GM23338 (cell line): ENCODE measurements at regions not wholly inside any gene's neighbourhood (a gene's known extent, or its start where the extent isn't known, plus 50 kb on each side); places are given as distances from the start of the nearest gene placed in this dataset.

Source experiments
- EZH2phosphoT487 ChIP-seq: fragments of 200-600 bp; sonication (generic); IDR thresholded peaks from one replicate; pipeline ENCODE4 v1.8.1; 2018; ENCODE audit warnings: antibody characterized with exemption; ENCODE audit not compliant: unreplicated experiment
- JUNB ChIP-seq: IDR thresholded peaks from one replicate; pipeline ENCODE4 v1.6.1; 2016; ENCODE audit warnings: antibody characterized with exemption; ENCODE audit not compliant: unreplicated experiment
- NANOG ChIP-seq: IDR thresholded peaks from 2 replicates; pipeline ENCODE4 v1.6.1; 2016; ENCODE audit warnings: antibody characterized with exemption, borderline replicate concordance
- STAT1 ChIP-seq: IDR thresholded peaks from one replicate; pipeline ENCODE4 v1.6.1; 2016; ENCODE audit warnings: antibody characterized with exemption; ENCODE audit not compliant: unreplicated experiment
- ZNF114 ChIP-seq: fragments of 250-450 bp; sonication (Bioruptor Pico); IDR thresholded peaks from 2 replicates; pipeline ENCODE4 v1.5.0; 2020; ENCODE audit warnings: mild to moderate bottlenecking, moderate library complexity
- TF ChIP-seq, protein P1 (sequence below): fragments of 250-450 bp; sonication (Bioruptor Pico); IDR thresholded peaks from 2 replicates; pipeline ENCODE4 v1.5.0; 2020; ENCODE audit warnings: mild to moderate bottlenecking, moderate library complexity
- TF ChIP-seq, protein P2 (sequence below): IDR thresholded peaks from one replicate; pipeline ENCODE4 v1.6.1; 2018; ENCODE audit warnings: antibody characterized with exemption; ENCODE audit not compliant: unreplicated experiment

DNA sequence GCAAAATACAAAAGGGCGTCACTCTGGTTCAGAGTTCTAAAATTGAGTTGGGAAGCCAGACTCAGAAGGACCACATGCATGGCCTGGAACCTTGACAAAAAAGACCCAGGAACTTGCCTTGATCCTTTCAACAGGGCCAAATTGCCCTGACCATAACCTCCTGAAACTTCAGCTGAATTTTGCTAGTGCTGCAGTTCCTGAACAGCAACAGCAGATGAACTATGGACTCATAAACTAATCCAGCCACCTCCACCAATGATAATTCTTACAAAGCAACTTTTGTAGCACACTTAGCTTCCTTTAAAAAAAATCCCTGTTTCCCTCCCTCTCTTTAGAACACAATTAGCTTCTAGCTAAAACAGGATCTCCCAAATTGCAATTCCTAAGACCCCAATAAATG lies 155.9 kb downstream of the MAT2B start (continued):
- TF ChIP-seq, protein P1, sequence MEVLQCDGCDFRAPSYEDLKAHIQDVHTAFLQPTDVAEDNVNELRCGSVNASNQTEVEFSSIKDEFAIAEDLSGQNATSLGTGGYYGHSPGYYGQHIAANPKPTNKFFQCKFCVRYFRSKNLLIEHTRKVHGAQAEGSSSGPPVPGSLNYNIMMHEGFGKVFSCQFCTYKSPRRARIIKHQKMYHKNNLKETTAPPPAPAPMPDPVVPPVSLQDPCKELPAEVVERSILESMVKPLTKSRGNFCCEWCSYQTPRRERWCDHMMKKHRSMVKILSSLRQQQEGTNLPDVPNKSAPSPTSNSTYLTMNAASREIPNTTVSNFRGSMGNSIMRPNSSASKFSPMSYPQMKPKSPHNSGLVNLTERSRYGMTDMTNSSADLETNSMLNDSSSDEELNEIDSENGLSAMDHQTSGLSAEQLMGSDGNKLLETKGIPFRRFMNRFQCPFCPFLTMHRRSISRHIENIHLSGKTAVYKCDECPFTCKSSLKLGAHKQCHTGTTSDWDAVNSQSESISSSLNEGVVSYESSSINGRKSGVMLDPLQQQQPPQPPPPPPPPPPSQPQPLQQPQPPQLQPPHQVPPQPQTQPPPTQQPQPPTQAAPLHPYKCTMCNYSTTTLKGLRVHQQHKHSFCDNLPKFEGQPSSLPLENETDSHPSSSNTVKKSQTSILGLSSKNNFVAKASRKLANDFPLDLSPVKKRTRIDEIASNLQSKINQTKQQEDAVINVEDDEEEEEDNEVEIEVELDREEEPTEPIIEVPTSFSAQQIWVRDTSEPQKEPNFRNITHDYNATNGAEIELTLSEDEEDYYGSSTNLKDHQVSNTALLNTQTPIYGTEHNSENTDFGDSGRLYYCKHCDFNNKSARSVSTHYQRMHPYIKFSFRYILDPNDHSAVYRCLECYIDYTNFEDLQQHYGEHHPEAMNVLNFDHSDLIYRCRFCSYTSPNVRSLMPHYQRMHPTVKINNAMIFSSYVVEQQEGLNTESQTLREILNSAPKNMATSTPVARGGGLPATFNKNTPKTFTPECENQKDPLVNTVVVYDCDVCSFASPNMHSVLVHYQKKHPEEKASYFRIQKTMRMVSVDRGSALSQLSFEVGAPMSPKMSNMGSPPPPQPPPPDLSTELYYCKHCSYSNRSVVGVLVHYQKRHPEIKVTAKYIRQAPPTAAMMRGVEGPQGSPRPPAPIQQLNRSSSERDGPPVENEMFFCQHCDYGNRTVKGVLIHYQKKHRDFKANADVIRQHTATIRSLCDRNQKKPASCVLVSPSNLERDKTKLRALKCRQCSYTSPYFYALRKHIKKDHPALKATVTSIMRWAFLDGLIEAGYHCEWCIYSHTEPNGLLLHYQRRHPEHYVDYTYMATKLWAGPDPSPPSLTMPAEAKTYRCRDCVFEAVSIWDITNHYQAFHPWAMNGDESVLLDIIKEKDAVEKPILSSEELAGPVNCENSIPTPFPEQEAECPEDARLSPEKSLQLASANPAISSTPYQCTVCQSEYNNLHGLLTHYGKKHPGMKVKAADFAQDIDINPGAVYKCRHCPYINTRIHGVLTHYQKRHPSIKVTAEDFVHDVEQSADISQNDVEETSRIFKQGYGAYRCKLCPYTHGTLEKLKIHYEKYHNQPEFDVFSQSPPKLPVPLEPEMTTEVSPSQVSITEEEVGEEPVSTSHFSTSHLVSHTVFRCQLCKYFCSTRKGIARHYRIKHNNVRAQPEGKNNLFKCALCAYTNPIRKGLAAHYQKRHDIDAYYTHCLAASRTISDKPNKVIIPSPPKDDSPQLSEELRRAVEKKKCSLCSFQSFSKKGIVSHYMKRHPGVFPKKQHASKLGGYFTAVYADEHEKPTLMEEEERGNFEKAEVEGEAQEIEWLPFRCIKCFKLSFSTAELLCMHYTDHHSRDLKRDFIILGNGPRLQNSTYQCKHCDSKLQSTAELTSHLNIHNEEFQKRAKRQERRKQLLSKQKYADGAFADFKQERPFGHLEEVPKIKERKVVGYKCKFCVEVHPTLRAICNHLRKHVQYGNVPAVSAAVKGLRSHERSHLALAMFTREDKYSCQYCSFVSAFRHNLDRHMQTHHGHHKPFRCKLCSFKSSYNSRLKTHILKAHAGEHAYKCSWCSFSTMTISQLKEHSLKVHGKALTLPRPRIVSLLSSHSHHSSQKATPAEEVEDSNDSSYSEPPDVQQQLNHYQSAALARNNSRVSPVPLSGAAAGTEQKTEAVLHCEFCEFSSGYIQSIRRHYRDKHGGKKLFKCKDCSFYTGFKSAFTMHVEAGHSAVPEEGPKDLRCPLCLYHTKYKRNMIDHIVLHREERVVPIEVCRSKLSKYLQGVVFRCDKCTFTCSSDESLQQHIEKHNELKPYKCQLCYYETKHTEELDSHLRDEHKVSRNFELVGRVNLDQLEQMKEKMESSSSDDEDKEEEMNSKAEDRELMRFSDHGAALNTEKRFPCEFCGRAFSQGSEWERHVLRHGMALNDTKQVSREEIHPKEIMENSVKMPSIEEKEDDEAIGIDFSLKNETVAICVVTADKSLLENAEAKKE (CRISPR knock-in tag): no peak
- TF ChIP-seq JUNB (no peak), NANOG (no peak), STAT1 (no peak), EZH2phosphoT487 (no peak), ZNF114 (CRISPR knock-in tag) (no peak)
- TF ChIP-seq, protein P2, sequence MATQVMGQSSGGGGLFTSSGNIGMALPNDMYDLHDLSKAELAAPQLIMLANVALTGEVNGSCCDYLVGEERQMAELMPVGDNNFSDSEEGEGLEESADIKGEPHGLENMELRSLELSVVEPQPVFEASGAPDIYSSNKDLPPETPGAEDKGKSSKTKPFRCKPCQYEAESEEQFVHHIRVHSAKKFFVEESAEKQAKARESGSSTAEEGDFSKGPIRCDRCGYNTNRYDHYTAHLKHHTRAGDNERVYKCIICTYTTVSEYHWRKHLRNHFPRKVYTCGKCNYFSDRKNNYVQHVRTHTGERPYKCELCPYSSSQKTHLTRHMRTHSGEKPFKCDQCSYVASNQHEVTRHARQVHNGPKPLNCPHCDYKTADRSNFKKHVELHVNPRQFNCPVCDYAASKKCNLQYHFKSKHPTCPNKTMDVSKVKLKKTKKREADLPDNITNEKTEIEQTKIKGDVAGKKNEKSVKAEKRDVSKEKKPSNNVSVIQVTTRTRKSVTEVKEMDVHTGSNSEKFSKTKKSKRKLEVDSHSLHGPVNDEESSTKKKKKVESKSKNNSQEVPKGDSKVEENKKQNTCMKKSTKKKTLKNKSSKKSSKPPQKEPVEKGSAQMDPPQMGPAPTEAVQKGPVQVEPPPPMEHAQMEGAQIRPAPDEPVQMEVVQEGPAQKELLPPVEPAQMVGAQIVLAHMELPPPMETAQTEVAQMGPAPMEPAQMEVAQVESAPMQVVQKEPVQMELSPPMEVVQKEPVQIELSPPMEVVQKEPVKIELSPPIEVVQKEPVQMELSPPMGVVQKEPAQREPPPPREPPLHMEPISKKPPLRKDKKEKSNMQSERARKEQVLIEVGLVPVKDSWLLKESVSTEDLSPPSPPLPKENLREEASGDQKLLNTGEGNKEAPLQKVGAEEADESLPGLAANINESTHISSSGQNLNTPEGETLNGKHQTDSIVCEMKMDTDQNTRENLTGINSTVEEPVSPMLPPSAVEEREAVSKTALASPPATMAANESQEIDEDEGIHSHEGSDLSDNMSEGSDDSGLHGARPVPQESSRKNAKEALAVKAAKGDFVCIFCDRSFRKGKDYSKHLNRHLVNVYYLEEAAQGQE: no peak
